Fibroblast of mammary gland (primary cell): ENCODE measurements at regions not wholly inside any gene's neighbourhood (a gene's known extent, or its start where the extent isn't known, plus 50 kb on each side); places are given as distances from the start of the nearest gene placed in this dataset.

Experiments
- DNase-seq: peaks from one replicate; pipeline ENCODE4 v3.0.0-alpha.2; 2010; ENCODE audit warnings: low read depth
- H3K4me3 ChIP-seq: 2 replicates; pipeline ENCODE4 v1.5.1; 2011; ENCODE audit warnings: low read depth, mild to moderate bottlenecking, low read length, moderate library complexity; ENCODE audit not compliant: control insufficient read depth
- TF ChIP-seq, protein P1 (sequence below): conservative IDR thresholded peaks from 2 replicates; pipeline ENCODE4 v1.5.1; 2011; ENCODE audit warnings: low read depth, low read length, inconsistent platforms; ENCODE audit not compliant: control insufficient read depth, insufficient read depth

- TF ChIP-seq, protein P1, sequence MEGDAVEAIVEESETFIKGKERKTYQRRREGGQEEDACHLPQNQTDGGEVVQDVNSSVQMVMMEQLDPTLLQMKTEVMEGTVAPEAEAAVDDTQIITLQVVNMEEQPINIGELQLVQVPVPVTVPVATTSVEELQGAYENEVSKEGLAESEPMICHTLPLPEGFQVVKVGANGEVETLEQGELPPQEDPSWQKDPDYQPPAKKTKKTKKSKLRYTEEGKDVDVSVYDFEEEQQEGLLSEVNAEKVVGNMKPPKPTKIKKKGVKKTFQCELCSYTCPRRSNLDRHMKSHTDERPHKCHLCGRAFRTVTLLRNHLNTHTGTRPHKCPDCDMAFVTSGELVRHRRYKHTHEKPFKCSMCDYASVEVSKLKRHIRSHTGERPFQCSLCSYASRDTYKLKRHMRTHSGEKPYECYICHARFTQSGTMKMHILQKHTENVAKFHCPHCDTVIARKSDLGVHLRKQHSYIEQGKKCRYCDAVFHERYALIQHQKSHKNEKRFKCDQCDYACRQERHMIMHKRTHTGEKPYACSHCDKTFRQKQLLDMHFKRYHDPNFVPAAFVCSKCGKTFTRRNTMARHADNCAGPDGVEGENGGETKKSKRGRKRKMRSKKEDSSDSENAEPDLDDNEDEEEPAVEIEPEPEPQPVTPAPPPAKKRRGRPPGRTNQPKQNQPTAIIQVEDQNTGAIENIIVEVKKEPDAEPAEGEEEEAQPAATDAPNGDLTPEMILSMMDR, result no peak
- no peak overlapping the region for H3K4me3 ChIP-seq
- no peak for DNase-seq
Observed at GRCh38 chr6:115411756-115412155, 648.9 kb downstream of the FRK start.

GRCh38 chr6:115404446-115404845 is 656.2 kb downstream of the FRK start:
- no peak overlapping the region for H3K4me3 ChIP-seq
- no peak for DNase-seq
- TF ChIP-seq, protein P1, result no peak

- DNase-seq, result no peak
- no peak overlapping the region for H3K4me3 ChIP-seq
- TF ChIP-seq, protein P1, result no peak
Observed at GRCh38 chr6:115398607-115399006, 662.1 kb downstream of the FRK start.

DNA sequence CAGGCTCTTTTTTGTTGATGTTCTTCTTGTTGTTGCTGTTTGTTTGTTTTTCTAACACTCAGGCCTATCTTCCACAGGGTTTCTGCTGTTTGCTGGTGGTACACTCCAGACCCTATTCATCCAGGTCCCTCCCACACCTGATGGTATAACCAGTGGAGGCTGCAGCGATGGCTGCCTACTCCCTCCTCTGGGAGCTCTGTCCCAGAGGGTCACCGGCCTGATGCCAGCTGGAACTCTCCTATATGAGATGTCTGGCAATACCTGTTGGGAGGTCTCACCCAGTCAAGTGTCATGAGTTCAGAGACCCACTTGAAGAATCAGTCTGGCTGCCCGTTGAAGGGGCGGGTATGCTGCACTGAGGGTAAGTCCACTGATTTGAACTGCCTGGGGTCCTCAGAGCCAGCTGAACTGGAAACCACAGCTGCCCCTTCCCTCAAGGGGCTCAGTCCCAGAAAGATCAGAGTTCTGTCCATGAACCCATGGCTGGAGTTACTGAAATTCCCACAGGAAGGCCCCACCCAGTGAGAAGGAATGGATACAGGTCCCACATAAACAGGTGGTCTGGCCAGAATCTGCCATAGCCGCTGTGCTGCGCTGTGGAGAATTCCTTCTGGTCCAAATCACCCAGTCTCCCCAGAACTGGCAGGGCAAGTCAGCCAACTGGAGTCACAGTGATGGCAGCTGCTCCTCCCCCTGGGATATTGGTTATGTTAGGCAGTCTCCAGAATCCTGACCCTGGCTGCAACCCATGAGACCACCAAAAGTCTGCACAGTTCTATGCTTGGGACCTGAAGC is 664.4 kb downstream of the FRK start:
- TF ChIP-seq, protein P1, result no peak
- no peak for DNase-seq
- H3K4me3 ChIP-seq, result no peak overlapping the region

GRCh38 chr6:115393821-115394220 is 666.9 kb downstream of the FRK start:
- no peak overlapping the region for H3K4me3 ChIP-seq
- TF ChIP-seq, protein P1, result no peak
- DNase-seq, result no peak

- TF ChIP-seq, protein P1, result no peak
- no peak for DNase-seq
- H3K4me3 ChIP-seq, result no peak overlapping the region
Observed at GRCh38 chr6:115370202-115370601, 690.5 kb downstream of the FRK start.
